IMR-90 (cell line): ENCODE measurements at regions not wholly inside any gene's neighbourhood (a gene's known extent, or its start where the extent isn't known, plus 50 kb on each side); places are given as distances from the start of the nearest gene placed in this dataset.

ENCODE experiments used
- ATAC-seq: fragments of 200-7000 bp; cut with Tn5 transposase; 2 replicates; pipeline ENCODE4 v1.9.1; 2020; ENCODE audit warnings: low read depth, mild to moderate bottlenecking, moderate library complexity
- BruUV-seq: library from RNA; stranded (reverse); fragments of 400-500 nt; replicated peaks from 2 replicates; lab custom pipeline; 2021; lab: Mats Ljungman, UMichigan
- CTCF ChIA-PET: fragments of 300-600 bp; formaldehyde crosslinking; extraction: SDS; loops from one replicate; lab custom pipeline; 2021; ENCODE audit warnings: antibody characterized with exemption; lab: Yijun Ruan, JAX
- POLR2A ChIA-PET: fragments of 300-600 bp; sonication (Branson Sonifier 250); formaldehyde crosslinking; loops from one replicate; lab custom pipeline; 2022; ENCODE audit warnings: antibody characterized with exemption; ENCODE audit not compliant: unreplicated experiment; lab: Charles Lee
- DNase-seq: peaks from one replicate; pipeline ENCODE4 v3.0.0; 2013
- H2AFZ ChIP-seq: replicated peaks from 2 replicates; pipeline ENCODE3; 2013; ENCODE audit warnings: low read length, mild to moderate bottlenecking; ENCODE audit not compliant: poor library complexity
- H2AK5ac ChIP-seq: 2 replicates; pipeline ENCODE4 v1.6.1; 2013; ENCODE audit warnings: low read depth, low read length, inconsistent platforms
- H2AK9ac ChIP-seq: replicated peaks from 2 replicates; pipeline ENCODE3; 2013; ENCODE audit warnings: mild to moderate bottlenecking, low read depth, low read length, moderate library complexity; ENCODE audit not compliant: poor library complexity
- H2BK120ac ChIP-seq: 2 replicates; pipeline ENCODE4 v1.6.1; 2013; ENCODE audit warnings: low read depth, low read length, inconsistent platforms
- H2BK15ac ChIP-seq: 3 replicates; pipeline ENCODE4 v1.6.1; 2013; ENCODE audit warnings: low read depth, low read length, inconsistent platforms
- H2BK20ac ChIP-seq: 2 replicates; pipeline ENCODE4 v1.6.1; 2013; ENCODE audit warnings: low read depth, mild to moderate bottlenecking, inconsistent platforms, low read length, moderate library complexity
- H2BK5ac ChIP-seq: 2 replicates; pipeline ENCODE4 v1.6.1; 2013; ENCODE audit warnings: mild to moderate bottlenecking, low read depth, low read length, inconsistent platforms; ENCODE audit not compliant: poor library complexity, severe bottlenecking
- H3K14ac ChIP-seq: replicated peaks from 2 replicates; pipeline ENCODE4 v1.6.1; 2013; ENCODE audit warnings: low read depth, low read length, inconsistent platforms
- H3K18ac ChIP-seq: 2 replicates; pipeline ENCODE4 v1.6.1; 2013; ENCODE audit warnings: low read depth, low read length, control low read depth
- H3K23ac ChIP-seq: 2 replicates; pipeline ENCODE4 v1.6.1; 2013; ENCODE audit warnings: low read depth, low read length, inconsistent platforms
- H3K27ac ChIP-seq: 2 replicates; pipeline ENCODE4 v1.5.1; 2013; ENCODE audit warnings: mild to moderate bottlenecking, control low read depth, low read length; ENCODE audit not compliant: insufficient read depth
- H3K27me3 ChIP-seq: 2 replicates; pipeline ENCODE4 v1.6.1; 2013; ENCODE audit warnings: low read length; ENCODE audit not compliant: control insufficient read depth, insufficient read depth
- H3K36me3 ChIP-seq: 2 replicates; pipeline ENCODE4 v1.6.1; 2013; ENCODE audit warnings: low read length, mixed read lengths; ENCODE audit not compliant: control insufficient read depth, insufficient read depth
- H3K4ac ChIP-seq: 2 replicates; pipeline ENCODE4 v1.6.1; 2013; ENCODE audit warnings: low read depth, low read length, inconsistent platforms
- H3K4me1 ChIP-seq: 2 replicates; pipeline ENCODE4 v1.6.1; 2013; ENCODE audit warnings: low read length, mixed read lengths; ENCODE audit not compliant: control insufficient read depth, insufficient read depth
- H3K4me2 ChIP-seq: 2 replicates; pipeline ENCODE4 v1.6.1; 2013; ENCODE audit warnings: low read depth, mild to moderate bottlenecking, control low read depth, low read length, moderate library complexity
- H3K4me3 ChIP-seq: 2 replicates; pipeline ENCODE4 v1.5.1; 2013; ENCODE audit warnings: low read depth, mild to moderate bottlenecking, control low read depth, low read length, moderate library complexity; ENCODE audit not compliant: insufficient read depth
- H3K56ac ChIP-seq: 2 replicates; pipeline ENCODE4 v1.6.1; 2013; ENCODE audit warnings: low read length, inconsistent platforms; ENCODE audit not compliant: insufficient read depth; ENCODE audit errors: extremely low read depth
- H3K79me1 ChIP-seq, 2 experiments: 2 replicates each; pipeline ENCODE4 v1.6.1; 2013; ENCODE audit warnings: low read length in 2 of 2, inconsistent platforms in 1 of 2, low read depth in 1 of 2
- H3K9ac ChIP-seq: 2 replicates; pipeline ENCODE4 v1.6.1; 2013; ENCODE audit warnings: low read depth, low read length, control low read depth
- H3K9me1 ChIP-seq: 2 replicates; pipeline ENCODE4 v1.6.1; 2013; ENCODE audit warnings: low read length, inconsistent platforms; ENCODE audit not compliant: insufficient read depth
- H3K9me3 ChIP-seq: 2 replicates; pipeline ENCODE4 v1.6.1; 2013; ENCODE audit warnings: low read length; ENCODE audit not compliant: control insufficient read depth, insufficient read depth
- H4K20me1 ChIP-seq: 2 replicates; pipeline ENCODE4 v1.6.1; 2013; ENCODE audit warnings: low read length, inconsistent platforms; ENCODE audit not compliant: insufficient read depth
- H4K5ac ChIP-seq: 2 replicates; pipeline ENCODE4 v1.6.1; 2013; ENCODE audit warnings: mild to moderate bottlenecking, low read depth, low read length, control low read depth
- H4K8ac ChIP-seq, 2 experiments: 2 replicates each; pipeline ENCODE4 v1.6.1; 2013; ENCODE audit warnings: low read depth in 2 of 2, low read length in 2 of 2, control low read depth in 1 of 2, inconsistent platforms in 1 of 2
- H4K91ac ChIP-seq: 2 replicates; pipeline ENCODE4 v1.6.1; 2013; ENCODE audit warnings: low read depth, low read length, inconsistent platforms; ENCODE audit not compliant: insufficient read depth
- MAFK ChIP-seq: IDR thresholded peaks from 2 replicates; pipeline ENCODE4 v1.6.1; 2012; ENCODE audit warnings: low read depth, low read length, improper control_type of control experiment
- MXI1 ChIP-seq: IDR thresholded peaks from 2 replicates; pipeline ENCODE4 v1.6.1; 2012; ENCODE audit warnings: low read depth, mild to moderate bottlenecking, low read length, moderate library complexity, borderline replicate concordance
- WGBS, 2 experiments: methylation state at CpG; one replicate each; pipeline versions ENCODE4 v1.1.5 to v1.1.7; 2013; ENCODE audit warnings: missing lambda C conversion rate in 2 of 2; ENCODE audit not compliant: insufficient read length in 1 of 2; ENCODE audit errors: extremely low coverage in 2 of 2; 5-methylcytosine and 5-hydroxymethylcytosine counted together
- dilution Hi-C: fragments of 300-500 bp; cut with HindIII; formaldehyde crosslinking; loops from one replicate; pipeline ENCODE4 v1.14.3; 2018; ENCODE audit warnings: low sequenced_read_pairs; ENCODE audit not compliant: unreplicated experiment
- in situ Hi-C: fragments of 300-500 bp; cut with MboI; formaldehyde crosslinking; loops from 3 replicates; pipeline ENCODE4 v1.14.3; 2019; ENCODE audit warnings: low sequenced_read_pairs, inconsistent platforms, mixed read lengths
- intact Hi-C: fragments of 100-400 bp; cut with micrococcal nuclease; formaldehyde crosslinking; loops from 2 replicates; pipeline ENCODE4 v1.10.0; 2022

- no peak overlapping the region for H3K9ac ChIP-seq
- no peak overlapping the region for H3K23ac ChIP-seq
- no peaks in the 10 kb centered on the region for H3K4me1 ChIP-seq
- H3K4ac ChIP-seq = no peak overlapping the region
- H3K18ac ChIP-seq = no peak overlapping the region
- no peak overlapping the region for H2AK9ac ChIP-seq
- no peak overlapping the region for H2AK5ac ChIP-seq
- H4K5ac ChIP-seq = no peak overlapping the region
- H3K14ac ChIP-seq = no peak overlapping the region
- no peak overlapping the region for H2BK20ac ChIP-seq
- no peak overlapping the region for H2BK5ac ChIP-seq
- no peak overlapping the region for H2BK15ac ChIP-seq
- intact Hi-C loops = no loop called here
- no peaks in the 10 kb centered on the region for H3K79me1 ChIP-seq
- no peak for TF ChIP-seq MAFK
- no peak for TF ChIP-seq MXI1
- H4K8ac ChIP-seq = no peak overlapping the region
- dilution Hi-C loops = no loop called here
- ChIA-PET POLR2A (no interaction called here), CTCF (no interaction called here)
- no peak for ATAC-seq
- no TSS peak for BruUV-seq
- no peak for DNase-seq
- H2AFZ ChIP-seq = no peak overlapping the region
- H3K4me2 ChIP-seq = no peak overlapping the region
- H4K20me1 ChIP-seq = no peaks in the 10 kb centered on the region
- no peak overlapping the region for H2BK120ac ChIP-seq
- WGBS, 2 experiments = 60% methylated on average over 2 of the region's 17 CpGs; no CpG with 5 or more reads in 1 of the 2 experiments
- in situ Hi-C loops = no loop called here
- H3K9me3 ChIP-seq = peaks cover 33% of the 10 kb centered on the region
- no peaks in the 10 kb centered on the region for H3K36me3 ChIP-seq
- no peaks in the 10 kb centered on the region for H3K27me3 ChIP-seq
- H3K27ac ChIP-seq = no peak overlapping the region
- no peaks in the 10 kb centered on the region for H3K9me1 ChIP-seq
- H3K56ac ChIP-seq = no peak overlapping the region
- H4K91ac ChIP-seq = no peak overlapping the region
- no peak overlapping the region for H3K4me3 ChIP-seq
Observed at GRCh38 chr1:5595531-5596170, 396.6 kb downstream of the NPHP4 start.
